ENCODE measurements at regions not wholly inside any gene's neighbourhood (a gene's known extent, or its start where the extent isn't known, plus 50 kb on each side); places are given as distances from the start of the nearest gene placed in this dataset.
"Not testable (repeated sequence)": the region's sequence is repeated elsewhere in the genome, so short reads cannot be mapped to it uniquely, and the experiment has no call there.

- Histone ChIP-seq H3K27me3 (replicated peaks; ENCODE audit: insufficient read depth) (0 out of 2 replicates have a peak, but pooled peaks cover 6% of the 10 kb centered on the region), H3K36me3 (ENCODE audit: low read depth) (no peaks in the 10 kb centered on the region), H4K20me1 (ENCODE audit: insufficient read depth) (no peaks in the 10 kb centered on the region), H3K9me2 (ENCODE audit: insufficient read depth) (no peaks in the 10 kb centered on the region), H3K4me2 (ENCODE audit: unreplicated experiment) (no peak overlapping the region), H3K9ac (no peak overlapping the region), H3K4me1 (ENCODE audit: insufficient read depth) (no peaks in the 10 kb centered on the region), H3F3A (ENCODE audit: insufficient read depth) (no peaks in the 10 kb centered on the region), H3K4me3 (no peak overlapping the region), H3K9me3 (ENCODE audit: low read depth) (no peaks in the 10 kb centered on the region), H2AFZ (no peak overlapping the region), H3K79me2 (ENCODE audit: insufficient read depth) (no peaks in the 10 kb centered on the region), H3K27ac (no peak overlapping the region)
- TF ChIP-seq EZH2phosphoT487 (IDR thresholded peaks at IDR 0.05; ENCODE audit: insufficient read depth, low read depth), result no peak
- TF ChIP-seq EZH2 (IDR thresholded peaks at IDR 0.05; ENCODE audit: insufficient read depth, poor library complexity, severe bottlenecking), result no peak
- 58 to 62% methylated on average over 5 of the region's 5 CpGs for WGBS, 2 experiments (ENCODE audit: low coverage in 1 of 2, low lambda C conversion rate in 2 of 2, missing lambda C conversion rate in 2 of 2)
- DNase-seq, result no peak
- in situ Hi-C loops (cut with MboI), result no loop called here
These were observed 128.7 kb upstream of the MB21D2 start for GRCh38 chr3:193046371-193046770.

- H3K36me3 ChIP-seq (ENCODE audit: low read depth); H3K4me2 ChIP-seq (ENCODE audit: unreplicated experiment); DNase-seq; H3K9me3 ChIP-seq (ENCODE audit: low read depth); H3K4me1 ChIP-seq (ENCODE audit: insufficient read depth); H2AFZ ChIP-seq; H3K27me3 ChIP-seq (replicated peaks; ENCODE audit: insufficient read depth); H3K27ac ChIP-seq; H3K9me2 ChIP-seq (ENCODE audit: insufficient read depth); H3K79me2 ChIP-seq (ENCODE audit: insufficient read depth); H4K20me1 ChIP-seq (ENCODE audit: insufficient read depth); H3F3A ChIP-seq (ENCODE audit: insufficient read depth); in situ Hi-C loops (cut with MboI); H3K4me3 ChIP-seq; H3K9ac ChIP-seq: not testable (repeated sequence)
- WGBS, 2 experiments (ENCODE audit: low coverage in 1 of 2, low lambda C conversion rate in 2 of 2, missing lambda C conversion rate in 2 of 2), result 55 to 76% methylated on average over 1 of the region's 1 CpG
These were observed 129.8 kb upstream of the MB21D2 start for GRCh38 chr3:193047461-193047860.

GRCh38 chr3:193048127-193048526 lies 130.5 kb upstream of the MB21D2 start:
- no peak for DNase-seq
- H3K27ac ChIP-seq, result no peak overlapping the region
- H3K9me2 ChIP-seq (ENCODE audit: insufficient read depth), result no peaks in the 10 kb centered on the region
- H3K36me3 ChIP-seq (ENCODE audit: low read depth), result no peaks in the 10 kb centered on the region
- 0 to 5% methylated on average over 1 of the region's 1 CpG for WGBS, 2 experiments (ENCODE audit: low coverage in 1 of 2, low lambda C conversion rate in 2 of 2, missing lambda C conversion rate in 2 of 2)
- no peaks in the 10 kb centered on the region for H3K4me1 ChIP-seq (ENCODE audit: insufficient read depth)
- in situ Hi-C loops (cut with MboI), result no loop called here
- H2AFZ ChIP-seq, result no peak overlapping the region
- H3K4me2 ChIP-seq (ENCODE audit: unreplicated experiment), result no peak overlapping the region
- H3K27me3 ChIP-seq (replicated peaks; ENCODE audit: insufficient read depth), result 0 out of 2 replicates have a peak, but pooled peaks cover 6% of the 10 kb centered on the region
- H3K9me3 ChIP-seq (ENCODE audit: low read depth), result no peaks in the 10 kb centered on the region
- no peaks in the 10 kb centered on the region for H3F3A ChIP-seq (ENCODE audit: insufficient read depth)
- TF ChIP-seq EZH2 (IDR thresholded peaks at IDR 0.05; ENCODE audit: insufficient read depth, poor library complexity, severe bottlenecking) (no peak), EZH2phosphoT487 (IDR thresholded peaks at IDR 0.05; ENCODE audit: insufficient read depth, low read depth) (no peak)
- no peaks in the 10 kb centered on the region for H3K79me2 ChIP-seq (ENCODE audit: insufficient read depth)
- no peaks in the 10 kb centered on the region for H4K20me1 ChIP-seq (ENCODE audit: insufficient read depth)
- no peak overlapping the region for H3K4me3 ChIP-seq
- H3K9ac ChIP-seq, result no peak overlapping the region

GRCh38 chr3:193049935-193050334 lies 132.3 kb upstream of the MB21D2 start:
- no peak overlapping the region for H3K9ac ChIP-seq
- no peaks in the 10 kb centered on the region for H3F3A ChIP-seq (ENCODE audit: insufficient read depth)
- DNase-seq, result no peak
- no peak overlapping the region for H3K4me2 ChIP-seq (ENCODE audit: unreplicated experiment)
- 24 to 25% methylated on average over 4 of the region's 4 CpGs for WGBS, 2 experiments (ENCODE audit: low coverage in 1 of 2, low lambda C conversion rate in 2 of 2, missing lambda C conversion rate in 2 of 2)
- H2AFZ ChIP-seq, result no peak overlapping the region
- H3K36me3 ChIP-seq (ENCODE audit: low read depth), result no peaks in the 10 kb centered on the region
- peaks cover 6% of the 10 kb centered on the region; the same call in 1 of the 2 replicates for H3K27me3 ChIP-seq (replicated peaks; ENCODE audit: insufficient read depth)
- H4K20me1 ChIP-seq (ENCODE audit: insufficient read depth), result no peaks in the 10 kb centered on the region
- in situ Hi-C loops (cut with MboI), result loop anchor here (25.0 kb wide), 1 partner anchor 488 kb away; no protein-coding TSS in a partner anchor
- no peak overlapping the region for H3K4me3 ChIP-seq
- no peak overlapping the region for H3K27ac ChIP-seq
- TF ChIP-seq EZH2 (IDR thresholded peaks at IDR 0.05; ENCODE audit: insufficient read depth, poor library complexity, severe bottlenecking) (no peak), EZH2phosphoT487 (IDR thresholded peaks at IDR 0.05; ENCODE audit: insufficient read depth, low read depth) (no peak)
- H3K9me2 ChIP-seq (ENCODE audit: insufficient read depth), result no peaks in the 10 kb centered on the region
- no peaks in the 10 kb centered on the region for H3K9me3 ChIP-seq (ENCODE audit: low read depth)
- no peaks in the 10 kb centered on the region for H3K79me2 ChIP-seq (ENCODE audit: insufficient read depth)
- H3K4me1 ChIP-seq (ENCODE audit: insufficient read depth), result no peaks in the 10 kb centered on the region

GRCh38 chr3:193051314-193051713 lies 133.7 kb upstream of the MB21D2 start:
- TF ChIP-seq EZH2phosphoT487 (IDR thresholded peaks at IDR 0.05; ENCODE audit: insufficient read depth, low read depth) (no peak), EZH2 (IDR thresholded peaks at IDR 0.05; ENCODE audit: insufficient read depth, poor library complexity, severe bottlenecking) (no peak)
- Histone ChIP-seq H3K79me2 (ENCODE audit: insufficient read depth) (no peaks in the 10 kb centered on the region), H3K4me2 (ENCODE audit: unreplicated experiment) (no peak overlapping the region), H3K9ac (no peak overlapping the region), H3K27ac (no peak overlapping the region), H4K20me1 (ENCODE audit: insufficient read depth) (no peaks in the 10 kb centered on the region), H3K9me3 (ENCODE audit: low read depth) (no peaks in the 10 kb centered on the region), H3K36me3 (ENCODE audit: low read depth) (no peaks in the 10 kb centered on the region), H2AFZ (no peak overlapping the region), H3F3A (ENCODE audit: insufficient read depth) (no peaks in the 10 kb centered on the region), H3K4me3 (no peak overlapping the region), H3K27me3 (replicated peaks; ENCODE audit: insufficient read depth) (peaks cover 6% of the 10 kb centered on the region; the same call in 1 of the 2 replicates), H3K9me2 (ENCODE audit: insufficient read depth) (no peaks in the 10 kb centered on the region), H3K4me1 (ENCODE audit: insufficient read depth) (no peaks in the 10 kb centered on the region)
- WGBS, 2 experiments (ENCODE audit: low coverage in 1 of 2, low lambda C conversion rate in 2 of 2, missing lambda C conversion rate in 2 of 2), result 76 to 79% methylated on average over 4 of the region's 4 CpGs
- no peak for DNase-seq
- in situ Hi-C loops (cut with MboI), result loop anchor here (25.0 kb wide), 1 partner anchor 489 kb away; no protein-coding TSS in a partner anchor
